KBM-7 (cell line): ENCODE measurements at regions not wholly inside any gene's neighbourhood (a gene's known extent, or its start where the extent isn't known, plus 50 kb on each side); places are given as distances from the start of the nearest gene placed in this dataset.
"Not testable (repeated sequence)": the region's sequence is repeated elsewhere in the genome, so short reads cannot be mapped to it uniquely, and the experiment has no call there.

Experiments
- DNase-seq: peaks from one replicate; pipeline ENCODE4 v3.0.0-alpha.2; 2015
- in situ Hi-C: fragments of 300-500 bp; cut with MboI; formaldehyde crosslinking; loops from 2 replicates; pipeline ENCODE4 v1.14.3; 2020; ENCODE audit warnings: low sequenced_read_pairs, low pct_unique_long_range_greater_than_20kb, mixed read lengths

GRCh38 chr4:188942606-188943005 is 803.4 kb downstream of the TRIML1 start:
- DNase-seq = no peak

GRCh38 chr4:188949596-188949995 is 810.4 kb downstream of the TRIML1 start:
- in situ Hi-C loops = no loop called here
- no peak for DNase-seq

More at GRCh38 chr4:188942606-188943005, 803.4 kb downstream of the TRIML1 start:
- in situ Hi-C loops = no loop called here

GRCh38 chr4:188955066-188955465 is 815.8 kb downstream of the TRIML1 start:
- in situ Hi-C loops = no loop called here
- DNase-seq = no peak

- in situ Hi-C loops = no loop called here
- no peak for DNase-seq
These were observed 817.3 kb downstream of the TRIML1 start for GRCh38 chr4:188956566-188956965.

- DNase-seq = no peak
- in situ Hi-C loops = no loop called here
These were observed 819.1 kb downstream of the TRIML1 start for GRCh38 chr4:188958346-188958745.

GRCh38 chr4:188959424-188959823 is 820.2 kb downstream of the TRIML1 start:
- in situ Hi-C loops = no loop called here
- DNase-seq = no peak

GRCh38 chr4:188960411-188961093 is 821.3 kb downstream of the TRIML1 start:
- in situ Hi-C loops = no loop called here
- no peak for DNase-seq

GRCh38 chr4:188971125-188971524 is 831.9 kb downstream of the TRIML1 start:
- peak; percentile 20 for DNase-seq
- in situ Hi-C loops = no loop called here

GRCh38 chr4:188975271-188975670 is 836.0 kb downstream of the TRIML1 start:
- no peak for DNase-seq
- in situ Hi-C loops = no loop called here

- no peak for DNase-seq
- in situ Hi-C loops = no loop called here
These were observed 837.4 kb downstream of the TRIML1 start for GRCh38 chr4:188976644-188977115.

- in situ Hi-C loops, DNase-seq: not testable (repeated sequence)
These were observed 838.0 kb downstream of the TRIML1 start for GRCh38 chr4:188977232-188977631.

- in situ Hi-C loops = no loop called here
- no peak for DNase-seq
These were observed 845.3 kb downstream of the TRIML1 start for GRCh38 chr4:188984518-188984917.

GRCh38 chr4:188986271-188986689 is 847.0 kb downstream of the TRIML1 start:
- DNase-seq = no peak
- in situ Hi-C loops = no loop called here

GRCh38 chr4:188987011-188987410 is 847.8 kb downstream of the TRIML1 start:
- DNase-seq = no peak
- in situ Hi-C loops = no loop called here

- in situ Hi-C loops = no loop called here
- DNase-seq = no peak
These were observed 848.9 kb downstream of the TRIML1 start for GRCh38 chr4:188988131-188988530.

GRCh38 chr4:188989371-188989770 is 850.1 kb downstream of the TRIML1 start:
- in situ Hi-C loops = no loop called here

GRCh38 chr4:188992706-188993105 is 853.5 kb downstream of the TRIML1 start:
- in situ Hi-C loops = no loop called here
- no peak for DNase-seq

More at GRCh38 chr4:188989371-188989770, 850.1 kb downstream of the TRIML1 start:
- DNase-seq = no peak

- in situ Hi-C loops = no loop called here
- DNase-seq = no peak
These were observed 854.6 kb downstream of the TRIML1 start for GRCh38 chr4:188993871-188994270.

- in situ Hi-C loops = no loop called here
- DNase-seq = no peak
These were observed 862.2 kb downstream of the TRIML1 start for GRCh38 chr4:189001283-189001970.

- in situ Hi-C loops = no loop called here
- DNase-seq = no peak
These were observed 862.8 kb downstream of the TRIML1 start for GRCh38 chr4:189001971-189002450.
